ENCODE measurements at regions not wholly inside any gene's neighbourhood (a gene's known extent, or its start where the extent isn't known, plus 50 kb on each side); places are given as distances from the start of the nearest gene placed in this dataset.
A peak's percentile ranks its signal among the peaks of the same experiment; 100 is the strongest.
"Not testable (repeated sequence)": the region's sequence is repeated elsewhere in the genome, so short reads cannot be mapped to it uniquely, and the experiment has no call there.

- Histone ChIP-seq H3K9me3 (ENCODE audit: control insufficient read depth in 4 of 4, insufficient read depth in 3 of 4, low read length in 3 of 4) (no peaks in the 10 kb centered on the region), H3K27me3 (ENCODE audit: control insufficient read depth in 3 of 3, insufficient read depth in 3 of 3, low read length in 2 of 3) (no peaks in the 10 kb centered on the region), H3K4me3 (no peak overlapping the region), H3K4me1 (ENCODE audit: control insufficient read depth in 5 of 5, insufficient read depth in 5 of 5, low read length in 5 of 5) (peaks cover 0 to 11% (median 0%) of the 10 kb centered on the region in 5 donors), H3K9ac (ENCODE audit: insufficient read depth in 1 of 2, low read length in 2 of 2) (no peak overlapping the region), H3K27ac (ENCODE audit: low read depth in 1 of 2, low read length in 1 of 2) (no peak overlapping the region), H3K36me3 (ENCODE audit: control insufficient read depth in 4 of 4, insufficient read depth in 4 of 4, low read length in 4 of 4) (no peaks in the 10 kb centered on the region)
- WGBS, 2 donors, result 95% methylated on average over 5 of the region's 5 CpGs
- ATAC-seq (ENCODE audit: insufficient read depth, low FRiP score), result no peak
- TF ChIP-seq, protein P1, sequence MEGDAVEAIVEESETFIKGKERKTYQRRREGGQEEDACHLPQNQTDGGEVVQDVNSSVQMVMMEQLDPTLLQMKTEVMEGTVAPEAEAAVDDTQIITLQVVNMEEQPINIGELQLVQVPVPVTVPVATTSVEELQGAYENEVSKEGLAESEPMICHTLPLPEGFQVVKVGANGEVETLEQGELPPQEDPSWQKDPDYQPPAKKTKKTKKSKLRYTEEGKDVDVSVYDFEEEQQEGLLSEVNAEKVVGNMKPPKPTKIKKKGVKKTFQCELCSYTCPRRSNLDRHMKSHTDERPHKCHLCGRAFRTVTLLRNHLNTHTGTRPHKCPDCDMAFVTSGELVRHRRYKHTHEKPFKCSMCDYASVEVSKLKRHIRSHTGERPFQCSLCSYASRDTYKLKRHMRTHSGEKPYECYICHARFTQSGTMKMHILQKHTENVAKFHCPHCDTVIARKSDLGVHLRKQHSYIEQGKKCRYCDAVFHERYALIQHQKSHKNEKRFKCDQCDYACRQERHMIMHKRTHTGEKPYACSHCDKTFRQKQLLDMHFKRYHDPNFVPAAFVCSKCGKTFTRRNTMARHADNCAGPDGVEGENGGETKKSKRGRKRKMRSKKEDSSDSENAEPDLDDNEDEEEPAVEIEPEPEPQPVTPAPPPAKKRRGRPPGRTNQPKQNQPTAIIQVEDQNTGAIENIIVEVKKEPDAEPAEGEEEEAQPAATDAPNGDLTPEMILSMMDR (IDR thresholded peaks at IDR 0.05; ENCODE audit: control extremely low read depth, extremely low read depth), result no peak
- no peak for DNase-seq
These were observed 90.7 kb downstream of the PRL start for GRCh38 chr6:22206106-22206505.

- no peak for ATAC-seq (ENCODE audit: insufficient read depth, low FRiP score)
- no peaks in the 10 kb centered on the region for H3K27me3 ChIP-seq (ENCODE audit: control insufficient read depth in 3 of 3, insufficient read depth in 3 of 3, low read length in 2 of 3)
These were observed 88.8 kb downstream of the PRL start for GRCh38 chr6:22208026-22208425.

GRCh38 chr6:22214314-22214713, 82.5 kb downstream of the PRL start:
- ATAC-seq (ENCODE audit: insufficient read depth, low FRiP score) (no peak), DNase-seq (no peak)
- H3K9ac ChIP-seq (ENCODE audit: insufficient read depth in 1 of 2, low read length in 2 of 2), result no peak overlapping the region
- no peak overlapping the region for H3K4me3 ChIP-seq
- H3K36me3 ChIP-seq (ENCODE audit: control insufficient read depth in 4 of 4, insufficient read depth in 4 of 4, low read length in 4 of 4), result no peaks in the 10 kb centered on the region
- 73 to 75% methylated on average over 5 of the region's 5 CpGs for WGBS, 2 donors
- TF ChIP-seq, protein P1 (IDR thresholded peaks at IDR 0.05; ENCODE audit: control extremely low read depth, extremely low read depth), result no peak
- no peaks in the 10 kb centered on the region for H3K4me1 ChIP-seq (ENCODE audit: control insufficient read depth in 5 of 5, insufficient read depth in 5 of 5, low read length in 5 of 5)
- H3K27me3 ChIP-seq (ENCODE audit: control insufficient read depth in 3 of 3, insufficient read depth in 3 of 3, low read length in 2 of 3), result no peaks in the 10 kb centered on the region
- no peaks in the 10 kb centered on the region for H3K9me3 ChIP-seq (ENCODE audit: control insufficient read depth in 4 of 4, insufficient read depth in 3 of 4, low read length in 3 of 4)
- H3K27ac ChIP-seq (ENCODE audit: low read depth in 1 of 2, low read length in 1 of 2), result no peak overlapping the region

More at GRCh38 chr6:22208026-22208425, 88.8 kb downstream of the PRL start:
- no peaks in the 10 kb centered on the region for H3K9me3 ChIP-seq (ENCODE audit: control insufficient read depth in 4 of 4, insufficient read depth in 3 of 4, low read length in 3 of 4)
- peaks cover 0 to 11% (median 0%) of the 10 kb centered on the region in 5 donors for H3K4me1 ChIP-seq (ENCODE audit: control insufficient read depth in 5 of 5, insufficient read depth in 5 of 5, low read length in 5 of 5)
- DNase-seq, result peak; percentile 19 to 89 (median 66)
- WGBS, 2 donors, result 72 to 82% methylated on average over 1 of the region's 1 CpG
- H3K9ac ChIP-seq (ENCODE audit: insufficient read depth in 1 of 2, low read length in 2 of 2), result no peak overlapping the region
- no peaks in the 10 kb centered on the region for H3K36me3 ChIP-seq (ENCODE audit: control insufficient read depth in 4 of 4, insufficient read depth in 4 of 4, low read length in 4 of 4)
- H3K4me3 ChIP-seq, result no peak overlapping the region
- no peak overlapping the region for H3K27ac ChIP-seq (ENCODE audit: low read depth in 1 of 2, low read length in 1 of 2)
- TF ChIP-seq, protein P1 (IDR thresholded peaks at IDR 0.05; ENCODE audit: control extremely low read depth, extremely low read depth), result no peak

GRCh38 chr6:22215474-22215873, 81.4 kb downstream of the PRL start:
- WGBS, 2 donors, result 94 to 99% methylated on average over 3 of the region's 3 CpGs
- not testable (repeated sequence) for ATAC-seq (ENCODE audit: insufficient read depth, low FRiP score); H3K9me3 ChIP-seq (ENCODE audit: control insufficient read depth in 4 of 4, insufficient read depth in 3 of 4, low read length in 3 of 4); H3K27me3 ChIP-seq (ENCODE audit: control insufficient read depth in 3 of 3, insufficient read depth in 3 of 3, low read length in 2 of 3); H3K36me3 ChIP-seq (ENCODE audit: control insufficient read depth in 4 of 4, insufficient read depth in 4 of 4, low read length in 4 of 4); DNase-seq; H3K4me1 ChIP-seq (ENCODE audit: control insufficient read depth in 5 of 5, insufficient read depth in 5 of 5, low read length in 5 of 5); H3K9ac ChIP-seq (ENCODE audit: insufficient read depth in 1 of 2, low read length in 2 of 2); H3K27ac ChIP-seq (ENCODE audit: low read depth in 1 of 2, low read length in 1 of 2); H3K4me3 ChIP-seq

Measured in lung (tissue), 11 donors.